Astrocyte (in vitro differentiated cells and primary cell): ENCODE measurements at regions not wholly inside any gene's neighbourhood (a gene's known extent, or its start where the extent isn't known, plus 50 kb on each side); places are given as distances from the start of the nearest gene placed in this dataset.

Experiments used
- DNase-seq: peaks from one replicate; pipeline ENCODE4 v3.0.0-alpha.2; 2010; ENCODE audit warnings: low read depth
- FAIRE-seq: peaks from 2 replicates; lab custom pipeline; 2011; peaks lifted over from hg19 to GRCh38; lab: Jason Lieb, UNC
- H2AFZ ChIP-seq: 2 replicates; pipeline ENCODE4 v1.6.0; 2012; ENCODE audit warnings: low read depth, low read length, inconsistent platforms
- H3K27ac ChIP-seq: 2 replicates; pipeline ENCODE4 v1.5.1; 2011; ENCODE audit warnings: low read depth, low read length, inconsistent platforms
- H3K27me3 ChIP-seq: 2 replicates; pipeline ENCODE4 v1.6.0; 2011; ENCODE audit warnings: low read length, inconsistent platforms; ENCODE audit not compliant: insufficient read depth
- H3K36me3 ChIP-seq: 2 replicates; pipeline ENCODE4 v1.5.1; 2011; ENCODE audit warnings: low read length, inconsistent platforms; ENCODE audit not compliant: insufficient read depth
- H3K4me1 ChIP-seq: 2 replicates; pipeline ENCODE4 v1.5.1; 2011; ENCODE audit warnings: low read length, inconsistent platforms; ENCODE audit not compliant: insufficient read depth
- H3K4me2 ChIP-seq: 2 replicates; pipeline ENCODE4 v1.6.0; 2012; ENCODE audit warnings: low read length, inconsistent platforms
- H3K4me3 ChIP-seq: 2 replicates; pipeline ENCODE4 v1.5.1; 2011; ENCODE audit warnings: low read depth, mild to moderate bottlenecking, low read length, inconsistent platforms; ENCODE audit not compliant: insufficient read depth
- H3K79me2 ChIP-seq: 2 replicates; pipeline ENCODE4 v1.6.0; 2012; ENCODE audit warnings: mild to moderate bottlenecking, low read length, inconsistent platforms; ENCODE audit not compliant: insufficient read depth
- H3K9ac ChIP-seq: 2 replicates; pipeline ENCODE4 v1.6.0; 2012; ENCODE audit warnings: mild to moderate bottlenecking, low read length, inconsistent platforms
- H3K9me3 ChIP-seq: 2 replicates; pipeline ENCODE4 v1.5.1; 2012; ENCODE audit warnings: low read depth, mild to moderate bottlenecking, low read length, inconsistent platforms; ENCODE audit not compliant: insufficient read depth
- H4K20me1 ChIP-seq: 2 replicates; pipeline ENCODE4 v1.6.0; 2012; ENCODE audit warnings: low read length, inconsistent platforms; ENCODE audit not compliant: insufficient read depth
- H3K27ac Mint-ChIP-seq: one replicate; pipeline ENCODE4 v1.8.0; 2021; ENCODE audit warnings: mild to moderate bottlenecking, mixed read lengths; ENCODE audit not compliant: unreplicated experiment
- H3K27me3 Mint-ChIP-seq: one replicate; pipeline ENCODE4 v1.8.0; 2021; ENCODE audit warnings: low read depth, mixed read lengths; ENCODE audit not compliant: unreplicated experiment
- H3K36me3 Mint-ChIP-seq: one replicate; pipeline ENCODE4 v1.8.0; 2021; ENCODE audit warnings: low read depth, mixed read lengths; ENCODE audit not compliant: unreplicated experiment
- H3K4me1 Mint-ChIP-seq: one replicate; pipeline ENCODE4 v1.8.0; 2021; ENCODE audit warnings: low read depth, mixed read lengths; ENCODE audit not compliant: unreplicated experiment
- H3K4me3 Mint-ChIP-seq: one replicate; pipeline ENCODE4 v1.8.0; 2021; ENCODE audit warnings: mild to moderate bottlenecking, moderate library complexity, mixed read lengths; ENCODE audit not compliant: unreplicated experiment
- H3K9me3 Mint-ChIP-seq: one replicate; pipeline ENCODE4 v1.8.0; 2021; ENCODE audit warnings: mild to moderate bottlenecking, mixed read lengths; ENCODE audit not compliant: unreplicated experiment
- CTCF ChIP-seq: IDR thresholded peaks from 2 replicates; pipeline ENCODE4 v1.5.1; 2011; ENCODE audit warnings: low read depth, mild to moderate bottlenecking, inconsistent platforms, low read length, moderate library complexity; ENCODE audit not compliant: insufficient read depth
- EZH2 ChIP-seq: IDR thresholded peaks from 2 replicates; pipeline ENCODE4 v1.6.1; 2012; ENCODE audit warnings: mild to moderate bottlenecking, low read length, inconsistent platforms; ENCODE audit not compliant: insufficient read depth

- Histone ChIP-seq H2AFZ (no peak overlapping the region), H3K27me3 (no peaks in the 10 kb centered on the region), H3K9ac (no peak overlapping the region), H3K4me3 (no peak overlapping the region), H3K27ac (no peak overlapping the region), H3K9me3 (peaks cover 5% of the 10 kb centered on the region), H4K20me1 (no peaks in the 10 kb centered on the region), H3K36me3 (no peaks in the 10 kb centered on the region), H3K79me2 (no peaks in the 10 kb centered on the region), H3K4me1 (no peaks in the 10 kb centered on the region), H3K4me2 (no peak overlapping the region)
- Mint-ChIP-seq H3K4me1 (peaks cover 15% of the 10 kb centered on the region), H3K9me3 (no peaks in the 10 kb centered on the region), H3K36me3 (no peaks in the 10 kb centered on the region), H3K27ac (no peak overlapping the region), H3K4me3 (no peak overlapping the region), H3K27me3 (peaks cover 23% of the 10 kb centered on the region)
- FAIRE-seq = no peak
- TF ChIP-seq EZH2 = no peak
- no peak for TF ChIP-seq CTCF
- DNase-seq = no peak
These were observed 350.7 kb downstream of the UQCRFS1 start for GRCh38 chr19:28862238-28862637.

- TF ChIP-seq EZH2 = no peak
- TF ChIP-seq CTCF = no peak
- Mint-ChIP-seq H3K27ac (no peak overlapping the region), H3K9me3 (peaks cover under 1% of the 10 kb centered on the region), H3K4me3 (no peak overlapping the region), H3K4me1 (peaks cover 15% of the 10 kb centered on the region), H3K36me3 (no peaks in the 10 kb centered on the region), H3K27me3 (peaks cover 17% of the 10 kb centered on the region)
- peaks cover 5% of the 10 kb centered on the region for H3K9me3 ChIP-seq
- no peak overlapping the region for H3K27ac ChIP-seq
- no peaks in the 10 kb centered on the region for H3K36me3 ChIP-seq
- H2AFZ ChIP-seq = no peak overlapping the region
- no peaks in the 10 kb centered on the region for H3K79me2 ChIP-seq
- no peaks in the 10 kb centered on the region for H3K4me1 ChIP-seq
- DNase-seq (no peak), FAIRE-seq (no peak)
- H3K4me3 ChIP-seq = no peak overlapping the region
- H4K20me1 ChIP-seq = no peaks in the 10 kb centered on the region
- H3K27me3 ChIP-seq = no peaks in the 10 kb centered on the region
- H3K4me2 ChIP-seq = no peak overlapping the region
- H3K9ac ChIP-seq = no peak overlapping the region
These were observed 353.1 kb downstream of the UQCRFS1 start for GRCh38 chr19:28859811-28860210.

DNA sequence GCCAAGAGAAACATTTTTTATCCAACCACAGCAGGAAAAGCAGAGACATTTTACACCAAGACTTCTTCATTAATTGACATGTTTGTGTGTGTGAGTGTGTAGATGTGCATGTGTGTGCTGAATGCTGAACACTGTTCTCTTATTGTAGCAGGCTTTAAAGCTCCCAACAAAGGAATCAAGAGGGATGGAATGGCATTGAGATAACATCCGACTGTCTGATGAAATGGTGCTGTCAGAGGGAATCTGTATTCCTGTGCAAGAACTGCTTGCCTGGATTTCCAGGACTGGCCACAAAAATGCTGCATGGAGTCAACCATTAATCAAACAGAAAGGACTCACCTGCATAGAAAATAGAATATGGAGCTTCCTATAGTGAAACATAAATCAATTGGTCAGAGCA lies 354.0 kb downstream of the UQCRFS1 start:
- Histone ChIP-seq H3K4me1 (no peaks in the 10 kb centered on the region), H3K27me3 (no peaks in the 10 kb centered on the region), H3K9me3 (peaks cover 5% of the 10 kb centered on the region), H3K9ac (no peak overlapping the region), H3K79me2 (no peaks in the 10 kb centered on the region), H3K36me3 (no peaks in the 10 kb centered on the region), H3K4me3 (no peak overlapping the region), H4K20me1 (no peaks in the 10 kb centered on the region), H3K4me2 (no peak overlapping the region), H2AFZ (no peak overlapping the region), H3K27ac (no peak overlapping the region)
- Mint-ChIP-seq H3K9me3 (peaks cover 4% of the 10 kb centered on the region), H3K4me1 (peaks cover 15% of the 10 kb centered on the region), H3K4me3 (no peak overlapping the region), H3K27ac (no peak overlapping the region), H3K27me3 (peaks cover 10% of the 10 kb centered on the region), H3K36me3 (no peaks in the 10 kb centered on the region)
- FAIRE-seq (no peak), DNase-seq (no peak)
- TF ChIP-seq EZH2 = no peak
- TF ChIP-seq CTCF = no peak
